ENCODE measurements at regions not wholly inside any gene's neighbourhood (a gene's known extent, or its start where the extent isn't known, plus 50 kb on each side); places are given as distances from the start of the nearest gene placed in this dataset.
"Not testable (repeated sequence)": the region's sequence is repeated elsewhere in the genome, so short reads cannot be mapped to it uniquely, and the experiment has no call there.

- DNase-seq (ENCODE audit: low read depth in 1 of 2, low spot score in 2 of 2): no peak
- no peaks in the 10 kb centered on the region for H3K9me3 ChIP-seq (replicated peaks)
- no peaks in the 10 kb centered on the region for H3K36me3 ChIP-seq
- no peak overlapping the region for H3K4me3 ChIP-seq
- H3K4me1 ChIP-seq (replicated peaks): no peaks in the 10 kb centered on the region
- no peaks in the 10 kb centered on the region for H3K27me3 ChIP-seq (replicated peaks)
- H3K27ac ChIP-seq: no peak overlapping the region
Observed at GRCh38 chr1:212155219-212155618, 119.7 kb downstream of the DTL start.

DNA sequence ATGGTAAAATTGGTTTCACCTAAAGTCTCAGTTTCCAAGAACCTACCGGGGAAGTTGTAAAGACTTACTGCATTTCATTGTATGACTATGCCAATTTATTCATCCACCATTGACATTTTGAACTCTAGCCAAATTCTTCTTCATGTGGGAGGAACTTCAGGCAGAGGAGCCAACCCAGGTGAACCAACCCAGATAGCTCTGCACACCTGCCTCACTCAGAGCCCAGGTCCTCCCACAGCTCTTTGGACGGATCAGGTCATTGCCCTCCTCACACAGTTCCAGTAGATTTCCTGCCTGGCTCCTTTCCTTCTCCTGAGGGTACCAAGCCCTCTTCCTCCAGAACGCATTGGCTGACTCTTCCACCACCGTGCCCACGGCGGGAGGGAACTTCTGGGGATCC, 121.7 kb downstream of the DTL start:
- no peaks in the 10 kb centered on the region for H3K27me3 ChIP-seq (replicated peaks)
- H3K36me3 ChIP-seq: no peaks in the 10 kb centered on the region
- peaks cover 16% of the 10 kb centered on the region for H3K4me1 ChIP-seq (replicated peaks)
- no peaks in the 10 kb centered on the region for H3K9me3 ChIP-seq (replicated peaks)
- H3K4me3 ChIP-seq: no peak overlapping the region
- H3K27ac ChIP-seq: no peak overlapping the region
- DNase-seq (ENCODE audit: low read depth in 1 of 2, low spot score in 2 of 2): no peak

DNA sequence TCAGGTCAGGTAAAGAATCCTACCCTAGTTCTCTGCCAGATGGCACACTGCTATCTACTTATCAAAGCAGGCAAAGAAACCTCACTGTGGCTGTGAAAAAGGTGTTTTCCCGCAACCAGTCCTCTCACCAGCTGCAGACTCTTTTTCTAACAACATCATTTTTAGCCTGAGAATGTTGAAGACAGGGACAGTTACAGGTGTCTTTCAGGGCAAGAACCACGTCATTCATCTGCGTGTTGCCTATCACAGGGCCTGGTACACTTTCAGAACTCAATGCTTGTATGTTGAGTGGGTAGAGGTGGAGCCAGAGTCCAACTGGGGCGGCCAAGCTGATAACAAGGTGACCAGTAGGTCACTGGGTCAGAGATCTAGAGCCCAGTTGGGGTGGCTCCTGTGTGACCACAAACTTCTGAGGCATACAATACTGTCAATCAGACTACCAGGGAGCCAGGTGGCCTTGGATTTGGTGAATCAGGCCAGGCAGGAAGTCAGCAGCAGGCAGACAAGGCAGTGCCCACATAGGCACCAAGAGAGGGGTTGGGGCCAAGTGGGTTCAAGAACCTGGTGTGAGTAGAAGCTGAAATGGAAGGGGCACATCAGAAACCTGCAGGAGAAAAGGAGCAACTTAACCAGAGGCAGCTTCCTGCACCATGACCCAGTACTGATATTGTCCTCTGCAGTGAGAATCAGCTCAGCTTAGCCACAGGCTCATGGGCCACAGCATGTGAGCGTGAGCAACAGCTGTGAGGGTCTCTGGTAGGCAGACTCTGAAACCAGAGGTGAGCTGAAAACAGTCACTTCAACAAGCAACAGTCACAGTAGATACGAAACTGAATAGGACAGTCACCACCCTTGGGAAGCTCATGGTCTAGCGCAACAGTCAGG, 123.6 kb downstream of the DTL start:
- H3K27me3 ChIP-seq (replicated peaks): no peaks in the 10 kb centered on the region
- no peak overlapping the region for H3K4me3 ChIP-seq
- peaks cover 23% of the 10 kb centered on the region for H3K4me1 ChIP-seq (replicated peaks)
- no peak overlapping the region for H3K27ac ChIP-seq
- no peaks in the 10 kb centered on the region for H3K9me3 ChIP-seq (replicated peaks)
- no peaks in the 10 kb centered on the region for H3K36me3 ChIP-seq
- DNase-seq (ENCODE audit: low read depth in 1 of 2, low spot score in 2 of 2): no peak

DNA sequence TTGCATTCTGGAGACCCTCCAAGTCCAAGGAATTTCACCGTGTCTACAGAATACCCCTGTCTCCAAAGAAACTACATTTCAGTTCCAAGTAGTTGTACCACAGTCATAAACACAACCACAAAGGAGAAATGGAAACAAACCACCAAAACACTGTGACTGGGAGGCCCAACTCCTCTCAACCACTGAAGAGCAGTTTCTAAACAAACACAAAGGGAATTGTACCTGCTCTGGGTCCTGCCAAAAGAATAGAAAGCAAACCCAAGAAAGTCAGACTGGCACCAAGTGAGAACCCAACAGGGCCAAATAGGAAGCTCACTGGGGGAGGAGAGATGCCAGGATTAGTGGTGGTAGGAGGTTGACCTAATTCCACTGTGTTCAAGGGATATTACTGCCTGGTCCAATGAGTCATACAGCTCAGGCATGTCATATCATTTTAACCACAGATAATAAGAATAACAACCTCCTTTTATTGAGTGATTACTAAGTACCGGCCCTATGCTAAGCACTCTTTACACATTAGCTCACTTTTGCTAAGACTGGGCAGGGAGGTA, 123.9 kb upstream of the PPP2R5A start:
- Histone ChIP-seq H3K4me3 (no peak overlapping the region), H3K36me3 (no peaks in the 10 kb centered on the region), H3K27me3 (replicated peaks) (no peaks in the 10 kb centered on the region), H3K4me1 (replicated peaks) (peaks cover 23% of the 10 kb centered on the region), H3K9me3 (replicated peaks) (no peaks in the 10 kb centered on the region), H3K27ac (no peak overlapping the region)
- DNase-seq (ENCODE audit: low read depth in 1 of 2, low spot score in 2 of 2): peak; percentile 73 to 89

DNA sequence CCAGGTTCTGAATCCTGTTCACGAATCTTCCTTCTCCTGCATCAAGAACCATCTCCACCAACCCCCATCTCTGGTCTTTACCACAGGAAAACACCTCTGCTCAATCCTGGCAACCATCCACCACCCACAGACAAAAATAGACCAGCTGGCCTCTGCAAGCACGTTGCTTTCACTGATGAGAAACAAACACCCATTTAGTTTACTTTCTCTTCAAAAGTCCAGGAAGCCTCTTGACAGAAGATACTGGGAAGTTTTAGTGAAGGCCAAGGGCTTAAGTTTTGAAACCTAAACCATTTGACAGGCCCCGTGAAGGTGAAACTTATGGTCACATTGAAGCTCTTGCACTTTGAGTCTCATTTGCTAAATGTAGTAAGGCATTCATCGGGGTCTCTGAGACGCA, 122.6 kb upstream of the PPP2R5A start:
- no peak overlapping the region for H3K27ac ChIP-seq
- H3K27me3 ChIP-seq (replicated peaks): no peaks in the 10 kb centered on the region
- H3K4me3 ChIP-seq: no peak overlapping the region
- no peaks in the 10 kb centered on the region for H3K9me3 ChIP-seq (replicated peaks)
- H3K36me3 ChIP-seq: no peaks in the 10 kb centered on the region
- peaks cover 30% of the 10 kb centered on the region for H3K4me1 ChIP-seq (replicated peaks)
- peak in 1 of 2 experiments; percentile 38 for DNase-seq (ENCODE audit: low read depth in 1 of 2, low spot score in 2 of 2)

GRCh38 chr1:212164095-212164872, 120.9 kb upstream of the PPP2R5A start:
- H3K4me1 ChIP-seq (replicated peaks): peaks cover 30% of the 10 kb centered on the region
- H3K9me3 ChIP-seq (replicated peaks): no peaks in the 10 kb centered on the region
- no peak overlapping the region for H3K27ac ChIP-seq
- DNase-seq (ENCODE audit: low read depth in 1 of 2, low spot score in 2 of 2): no peak
- H3K27me3 ChIP-seq (replicated peaks): no peaks in the 10 kb centered on the region
- H3K36me3 ChIP-seq: no peaks in the 10 kb centered on the region
- no peak overlapping the region for H3K4me3 ChIP-seq

DNA sequence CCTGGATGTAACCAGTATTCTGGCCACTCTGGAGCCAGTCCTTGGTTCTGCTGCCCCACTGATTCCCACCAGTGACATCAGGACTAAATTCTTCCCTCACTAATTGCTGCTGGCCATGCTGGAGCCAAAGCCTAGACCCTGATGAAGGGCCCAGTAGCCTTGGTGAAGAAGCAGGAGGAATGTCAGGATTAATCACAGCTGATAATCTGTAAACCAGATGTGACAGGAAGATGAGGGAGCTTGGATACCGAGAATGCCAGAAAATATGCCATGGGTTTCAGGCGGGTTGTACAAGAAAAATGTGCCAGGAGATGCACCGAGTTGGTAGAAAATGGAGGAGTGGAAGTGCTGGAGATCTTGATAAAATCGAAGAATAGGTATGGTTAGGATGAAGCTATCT, 119.0 kb upstream of the PPP2R5A start:
- H3K9me3 ChIP-seq (replicated peaks): no peaks in the 10 kb centered on the region
- H3K36me3 ChIP-seq: no peaks in the 10 kb centered on the region
- H3K4me3 ChIP-seq: no peak overlapping the region
- no peaks in the 10 kb centered on the region for H3K27me3 ChIP-seq (replicated peaks)
- H3K4me1 ChIP-seq (replicated peaks): peaks cover 22% of the 10 kb centered on the region
- no peak for DNase-seq (ENCODE audit: low read depth in 1 of 2, low spot score in 2 of 2)
- H3K27ac ChIP-seq: no peak overlapping the region

- Histone ChIP-seq H3K9me3 (replicated peaks) (no peaks in the 10 kb centered on the region), H3K4me3 (no peak overlapping the region), H3K27ac (no peak overlapping the region), H3K4me1 (replicated peaks) (peaks cover 18% of the 10 kb centered on the region), H3K36me3 (no peaks in the 10 kb centered on the region), H3K27me3 (replicated peaks) (no peaks in the 10 kb centered on the region)
- no peak for DNase-seq (ENCODE audit: low read depth in 1 of 2, low spot score in 2 of 2)
Observed at GRCh38 chr1:212166644-212167043, 118.6 kb upstream of the PPP2R5A start.

- no peak overlapping the region for H3K27ac ChIP-seq
- peaks cover 17% of the 10 kb centered on the region for H3K4me1 ChIP-seq (replicated peaks)
- H3K4me3 ChIP-seq: no peak overlapping the region
- no peaks in the 10 kb centered on the region for H3K9me3 ChIP-seq (replicated peaks)
- DNase-seq (ENCODE audit: low read depth in 1 of 2, low spot score in 2 of 2): peak in 1 of 2 experiments; percentile 27
- no peaks in the 10 kb centered on the region for H3K36me3 ChIP-seq
- H3K27me3 ChIP-seq (replicated peaks): no peaks in the 10 kb centered on the region
Observed at GRCh38 chr1:212167098-212167497, 118.1 kb upstream of the PPP2R5A start.

DNA sequence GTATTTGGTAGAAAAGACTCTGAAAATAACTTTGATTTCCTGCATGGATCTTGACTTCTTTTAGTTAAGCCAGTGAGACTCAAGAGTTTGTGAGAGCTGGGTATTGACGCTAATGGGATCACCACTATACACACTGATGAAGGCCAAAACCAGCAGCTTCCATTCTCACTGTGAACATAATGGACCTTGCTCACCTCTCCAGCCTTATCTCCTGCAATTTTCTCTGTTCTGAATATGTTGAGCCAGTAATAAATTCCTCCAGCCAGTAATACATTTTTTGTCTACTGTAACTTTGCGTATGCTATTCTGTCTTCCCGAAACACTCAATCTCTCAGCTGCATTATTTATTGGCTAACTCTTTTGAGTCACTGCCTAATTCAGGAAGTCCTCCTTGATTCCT, 111.6 kb upstream of the PPP2R5A start:
- Histone ChIP-seq H3K4me3 (no peak overlapping the region), H3K27me3 (replicated peaks) (0 out of 2 replicates have a peak, but pooled peaks cover 2% of the 10 kb centered on the region), H3K36me3 (no peaks in the 10 kb centered on the region), H3K9me3 (replicated peaks) (no peaks in the 10 kb centered on the region), H3K4me1 (replicated peaks) (peaks cover 7% of the 10 kb centered on the region; the same call in 1 of the 2 replicates), H3K27ac (no peak overlapping the region)
- no peak for DNase-seq (ENCODE audit: low read depth in 1 of 2, low spot score in 2 of 2)

GRCh38 chr1:212174295-212174694, 110.9 kb upstream of the PPP2R5A start:
- not testable (repeated sequence) for H3K27me3 ChIP-seq (replicated peaks); H3K27ac ChIP-seq; H3K4me1 ChIP-seq (replicated peaks); H3K9me3 ChIP-seq (replicated peaks); H3K36me3 ChIP-seq; H3K4me3 ChIP-seq; DNase-seq (ENCODE audit: low read depth in 1 of 2, low spot score in 2 of 2)

GRCh38 chr1:212177542-212177941, 107.7 kb upstream of the PPP2R5A start:
- H3K9me3 ChIP-seq (replicated peaks): no peaks in the 10 kb centered on the region
- DNase-seq (ENCODE audit: low read depth in 1 of 2, low spot score in 2 of 2): no peak
- no peak overlapping the region for H3K27ac ChIP-seq
- H3K4me3 ChIP-seq: no peak overlapping the region
- H3K27me3 ChIP-seq (replicated peaks): 0 out of 2 replicates have a peak, but pooled peaks cover 2% of the 10 kb centered on the region
- peaks cover 7% of the 10 kb centered on the region for H3K4me1 ChIP-seq (replicated peaks)
- no peaks in the 10 kb centered on the region for H3K36me3 ChIP-seq

DNA sequence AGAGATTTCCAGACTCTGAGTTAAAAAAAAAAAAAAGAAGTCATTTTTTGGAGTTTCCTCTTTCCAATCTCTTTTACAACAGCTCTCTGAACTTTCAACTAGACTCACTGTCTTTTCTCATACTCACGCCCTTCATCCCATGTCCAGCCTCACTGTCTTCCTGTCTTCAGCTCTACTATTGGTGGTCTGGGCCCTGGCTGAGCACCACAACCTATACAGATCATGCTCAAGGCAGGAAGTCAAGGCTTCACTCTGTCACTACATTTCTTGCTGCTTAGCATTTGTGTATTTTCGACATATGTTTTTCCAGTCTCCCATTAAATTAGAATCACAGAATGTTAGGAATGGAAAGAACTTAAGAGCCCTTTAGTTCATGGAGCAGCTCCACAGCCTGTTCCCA, 106.4 kb upstream of the PPP2R5A start:
- Histone ChIP-seq H3K27ac (no peak overlapping the region), H3K9me3 (replicated peaks) (no peaks in the 10 kb centered on the region), H3K27me3 (replicated peaks) (0 out of 2 replicates have a peak, but pooled peaks cover 2% of the 10 kb centered on the region), H3K36me3 (no peaks in the 10 kb centered on the region), H3K4me1 (replicated peaks) (peaks cover 7% of the 10 kb centered on the region), H3K4me3 (no peak overlapping the region)
- DNase-seq (ENCODE audit: low read depth in 1 of 2, low spot score in 2 of 2): no peak
